ENCODE measurements at regions not wholly inside any gene's neighbourhood (a gene's known extent, or its start where the extent isn't known, plus 50 kb on each side); places are given as distances from the start of the nearest gene placed in this dataset.

- Histone ChIP-seq H3K4me2 (no peak overlapping the region), H3K4me3 (no peak overlapping the region), H3K9ac (no peak overlapping the region), H3K9me3 (ENCODE audit: low read depth) (no peaks in the 10 kb centered on the region), H3K79me2 (ENCODE audit: low read depth) (no peaks in the 10 kb centered on the region), H3K36me3 (no peaks in the 10 kb centered on the region), H3K27me3 (no peaks in the 10 kb centered on the region), H3F3A (ENCODE audit: low read depth) (no peaks in the 10 kb centered on the region), H4K20me1 (ENCODE audit: low read depth) (no peaks in the 10 kb centered on the region), H3K4me1 (peaks cover 19% of the 10 kb centered on the region), H2AFZ (replicated peaks) (peak overlapping the region; percentile 42), H3K27ac (no peak overlapping the region)
- no peak for DNase-seq (ENCODE audit: low spot score)
- peaks cover 5% of the 10 kb centered on the region for H3K27me3 Mint-ChIP-seq (ENCODE audit: insufficient read depth, low read depth)
- no peaks in the 10 kb centered on the region for H3K36me3 Mint-ChIP-seq
- H3K9me3 Mint-ChIP-seq, result no peaks in the 10 kb centered on the region
- no peak overlapping the region for H3K4me3 Mint-ChIP-seq
- TF ChIP-seq EZH2 (IDR thresholded peaks at IDR 0.05), result no peak
- no peak for TF ChIP-seq CTCF (IDR thresholded peaks at IDR 0.05)
- no peak for TF ChIP-seq EZH2phosphoT487 (IDR thresholded peaks at IDR 0.05)
- no peak overlapping the region for H3K27ac Mint-ChIP-seq
- peaks cover 22% of the 10 kb centered on the region for H3K4me1 Mint-ChIP-seq
Measured at GRCh38 chr13:53144826-53145225, 116.2 kb downstream of the OLFM4 start.

GRCh38 chr13:53150568-53150967 is 122.0 kb downstream of the OLFM4 start:
- TF ChIP-seq EZH2 (IDR thresholded peaks at IDR 0.05) (no peak), CTCF (IDR thresholded peaks at IDR 0.05) (no peak), EZH2phosphoT487 (IDR thresholded peaks at IDR 0.05) (no peak)
- H3K79me2 ChIP-seq (ENCODE audit: low read depth), result no peaks in the 10 kb centered on the region
- Mint-ChIP-seq H3K4me3 (no peak overlapping the region), H3K4me1 (peaks cover 14% of the 10 kb centered on the region), H3K9me3 (no peaks in the 10 kb centered on the region), H3K27me3 (ENCODE audit: insufficient read depth, low read depth) (peaks cover 11% of the 10 kb centered on the region), H3K36me3 (no peaks in the 10 kb centered on the region), H3K27ac (peak overlapping the region; percentile 16)
- H3K4me3 ChIP-seq, result no peak overlapping the region
- no peak overlapping the region for H2AFZ ChIP-seq (replicated peaks)
- no peak overlapping the region for H3K27ac ChIP-seq
- no peaks in the 10 kb centered on the region for H3K4me1 ChIP-seq
- no peaks in the 10 kb centered on the region for H4K20me1 ChIP-seq (ENCODE audit: low read depth)
- H3K27me3 ChIP-seq, result peaks cover 15% of the 10 kb centered on the region
- H3K9me3 ChIP-seq (ENCODE audit: low read depth), result no peaks in the 10 kb centered on the region
- H3K36me3 ChIP-seq, result no peaks in the 10 kb centered on the region
- no peaks in the 10 kb centered on the region for H3F3A ChIP-seq (ENCODE audit: low read depth)
- DNase-seq (ENCODE audit: low spot score), result no peak
- H3K4me2 ChIP-seq, result no peak overlapping the region
- H3K9ac ChIP-seq, result no peak overlapping the region

- no peak overlapping the region for H3K27ac Mint-ChIP-seq
- no peaks in the 10 kb centered on the region for H3K36me3 Mint-ChIP-seq
Measured at GRCh38 chr13:53151336-53152056, 122.9 kb downstream of the OLFM4 start.

More at GRCh38 chr13:53151336-53152056, 122.9 kb downstream of the OLFM4 start:
- H3K27me3 ChIP-seq, result peaks cover 15% of the 10 kb centered on the region
- H3K4me3 ChIP-seq, result no peak overlapping the region
- H3K4me3 Mint-ChIP-seq, result no peak overlapping the region
- peaks cover 9% of the 10 kb centered on the region for H3K27me3 Mint-ChIP-seq (ENCODE audit: insufficient read depth, low read depth)
- TF ChIP-seq EZH2 (IDR thresholded peaks at IDR 0.05) (no peak), EZH2phosphoT487 (IDR thresholded peaks at IDR 0.05) (no peak), CTCF (IDR thresholded peaks at IDR 0.05) (peak; percentile 97)
- H3K9me3 Mint-ChIP-seq, result no peaks in the 10 kb centered on the region
- H2AFZ ChIP-seq (replicated peaks), result no peak overlapping the region
- no peaks in the 10 kb centered on the region for H3K4me1 ChIP-seq
- H3K4me2 ChIP-seq, result no peak overlapping the region
- H3K27ac ChIP-seq, result no peak overlapping the region
- peak; percentile 87 for DNase-seq (ENCODE audit: low spot score)
- peaks cover 11% of the 10 kb centered on the region for H3K4me1 Mint-ChIP-seq
- H3K36me3 ChIP-seq, result no peaks in the 10 kb centered on the region
- H3F3A ChIP-seq (ENCODE audit: low read depth), result no peaks in the 10 kb centered on the region
- no peaks in the 10 kb centered on the region for H4K20me1 ChIP-seq (ENCODE audit: low read depth)
- H3K9me3 ChIP-seq (ENCODE audit: low read depth), result no peaks in the 10 kb centered on the region
- H3K79me2 ChIP-seq (ENCODE audit: low read depth), result no peaks in the 10 kb centered on the region
- H3K9ac ChIP-seq, result no peak overlapping the region
